Parathyroid adenoma (tissue), 2 donors: ENCODE measurements at regions not wholly inside any gene's neighbourhood (a gene's known extent, or its start where the extent isn't known, plus 50 kb on each side); places are given as distances from the start of the nearest gene placed in this dataset.

Experiments used
- H2AFZ ChIP-seq: fragments of 300-600 bp; sonication (generic); one replicate; pipeline ENCODE4 v1.7.0; 2017; ENCODE audit warnings: antibody characterized with exemption, mild to moderate bottlenecking
- H3K27ac ChIP-seq: fragments of 300-600 bp; sonication (generic); one replicate; pipeline ENCODE4 v1.7.0; 2017
- H3K27me3 ChIP-seq: fragments of 300-600 bp; sonication (generic); one replicate; pipeline ENCODE4 v1.7.0; 2017; ENCODE audit warnings: low read length; ENCODE audit not compliant: control insufficient read depth, insufficient read depth
- H3K36me3 ChIP-seq: fragments of 300-600 bp; sonication (generic); one replicate; pipeline ENCODE4 v1.7.0; 2017; ENCODE audit warnings: low read length; ENCODE audit not compliant: control insufficient read depth, insufficient read depth
- H3K4me1 ChIP-seq: fragments of 300-600 bp; sonication (generic); one replicate; pipeline ENCODE4 v1.7.0; 2017; ENCODE audit warnings: control low read depth
- H3K4me2 ChIP-seq: fragments of 300-600 bp; sonication (generic); one replicate; pipeline ENCODE4 v1.7.0; 2017; ENCODE audit warnings: low read length
- H3K4me3 ChIP-seq: fragments of 300-600 bp; sonication (generic); one replicate; pipeline ENCODE4 v1.7.0; 2017; ENCODE audit warnings: low read depth, low read length
- H3K79me2 ChIP-seq: fragments of 300-600 bp; sonication (generic); one replicate; pipeline ENCODE4 v1.7.0; 2017; ENCODE audit warnings: control low read depth
- H3K9ac ChIP-seq: fragments of 300-600 bp; sonication (generic); one replicate; pipeline ENCODE4 v1.7.0; 2017; ENCODE audit warnings: mild to moderate bottlenecking
- H3K9me3 ChIP-seq: fragments of 300-600 bp; sonication (generic); one replicate; pipeline ENCODE4 v1.7.0; 2017; ENCODE audit warnings: low read length; ENCODE audit not compliant: control insufficient read depth
- TF ChIP-seq, protein P1 (sequence below): fragments of 300-600 bp; sonication (generic); IDR thresholded peaks from one replicate; pipeline ENCODE4 v1.7.0; 2017; ENCODE audit warnings: antibody characterized with exemption, mild to moderate bottlenecking
- donor health status: primary hyperparathyroidism.

- Histone ChIP-seq H2AFZ (no peak overlapping the region), H3K9ac (no peak overlapping the region), H3K27ac (no peak overlapping the region), H3K27me3 (no peaks in the 10 kb centered on the region), H3K4me1 (no peaks in the 10 kb centered on the region), H3K4me3 (no peak overlapping the region), H3K4me2 (no peak overlapping the region), H3K79me2 (no peaks in the 10 kb centered on the region), H3K36me3 (no peaks in the 10 kb centered on the region), H3K9me3 (no peaks in the 10 kb centered on the region)
- TF ChIP-seq, protein P1, sequence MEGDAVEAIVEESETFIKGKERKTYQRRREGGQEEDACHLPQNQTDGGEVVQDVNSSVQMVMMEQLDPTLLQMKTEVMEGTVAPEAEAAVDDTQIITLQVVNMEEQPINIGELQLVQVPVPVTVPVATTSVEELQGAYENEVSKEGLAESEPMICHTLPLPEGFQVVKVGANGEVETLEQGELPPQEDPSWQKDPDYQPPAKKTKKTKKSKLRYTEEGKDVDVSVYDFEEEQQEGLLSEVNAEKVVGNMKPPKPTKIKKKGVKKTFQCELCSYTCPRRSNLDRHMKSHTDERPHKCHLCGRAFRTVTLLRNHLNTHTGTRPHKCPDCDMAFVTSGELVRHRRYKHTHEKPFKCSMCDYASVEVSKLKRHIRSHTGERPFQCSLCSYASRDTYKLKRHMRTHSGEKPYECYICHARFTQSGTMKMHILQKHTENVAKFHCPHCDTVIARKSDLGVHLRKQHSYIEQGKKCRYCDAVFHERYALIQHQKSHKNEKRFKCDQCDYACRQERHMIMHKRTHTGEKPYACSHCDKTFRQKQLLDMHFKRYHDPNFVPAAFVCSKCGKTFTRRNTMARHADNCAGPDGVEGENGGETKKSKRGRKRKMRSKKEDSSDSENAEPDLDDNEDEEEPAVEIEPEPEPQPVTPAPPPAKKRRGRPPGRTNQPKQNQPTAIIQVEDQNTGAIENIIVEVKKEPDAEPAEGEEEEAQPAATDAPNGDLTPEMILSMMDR = no peak
Observed at GRCh38 chr10:4083509-4084003, 298.5 kb upstream of the KLF6 start.

DNA sequence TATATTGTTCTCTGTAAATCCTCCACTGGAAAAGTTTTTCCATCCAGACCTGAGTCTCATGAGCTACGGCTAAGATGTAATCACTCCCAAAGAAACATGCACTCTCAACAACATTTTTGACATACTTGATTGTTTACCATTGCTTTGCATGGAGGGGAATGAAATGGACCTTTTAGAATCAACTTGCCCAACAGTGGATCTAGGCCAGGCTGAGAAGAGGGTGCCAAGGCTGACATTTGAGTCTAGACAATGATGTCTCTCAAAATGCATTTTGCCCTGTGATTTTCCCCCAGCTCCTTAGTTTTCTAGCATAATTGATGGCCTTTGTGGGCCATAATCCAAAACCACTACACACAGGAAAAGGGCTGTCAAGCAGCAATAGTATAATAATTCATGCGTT is 297.9 kb upstream of the KLF6 start:
- Histone ChIP-seq H3K4me2 (no peak overlapping the region), H3K9ac (no peak overlapping the region), H3K4me1 (no peaks in the 10 kb centered on the region), H3K27me3 (no peaks in the 10 kb centered on the region), H3K36me3 (no peaks in the 10 kb centered on the region), H3K27ac (no peak overlapping the region), H3K9me3 (no peaks in the 10 kb centered on the region), H3K79me2 (no peaks in the 10 kb centered on the region), H2AFZ (no peak overlapping the region), H3K4me3 (no peak overlapping the region)
- TF ChIP-seq, protein P1 = no peak

- Histone ChIP-seq H3K27me3 (no peaks in the 10 kb centered on the region), H3K27ac (no peak overlapping the region)
Observed at GRCh38 chr10:4081685-4082111, 296.7 kb upstream of the KLF6 start.

GRCh38 chr10:4080225-4080805 is 295.3 kb upstream of the KLF6 start:
- Histone ChIP-seq H3K27me3 (no peaks in the 10 kb centered on the region), H3K4me1 (no peaks in the 10 kb centered on the region), H3K27ac (no peak overlapping the region), H3K36me3 (no peaks in the 10 kb centered on the region), H3K9ac (no peak overlapping the region), H3K4me2 (no peak overlapping the region), H3K9me3 (no peaks in the 10 kb centered on the region), H3K4me3 (no peak overlapping the region), H3K79me2 (no peaks in the 10 kb centered on the region), H2AFZ (no peak overlapping the region)
- TF ChIP-seq, protein P1 = no peak

More at GRCh38 chr10:4081685-4082111, 296.7 kb upstream of the KLF6 start:
- Histone ChIP-seq H3K4me2 (no peak overlapping the region), H3K9ac (no peak overlapping the region), H3K79me2 (no peaks in the 10 kb centered on the region), H2AFZ (no peak overlapping the region), H3K9me3 (no peaks in the 10 kb centered on the region), H3K36me3 (no peaks in the 10 kb centered on the region), H3K4me1 (no peaks in the 10 kb centered on the region), H3K4me3 (no peak overlapping the region)
- TF ChIP-seq, protein P1 = no peak

- no peak overlapping the region for H3K9ac ChIP-seq
- H3K4me3 ChIP-seq = no peak overlapping the region
- H3K4me1 ChIP-seq = no peaks in the 10 kb centered on the region
- no peaks in the 10 kb centered on the region for H3K27me3 ChIP-seq
- H3K9me3 ChIP-seq = no peaks in the 10 kb centered on the region
- TF ChIP-seq, protein P1 = no peak
- no peak overlapping the region for H2AFZ ChIP-seq
- no peak overlapping the region for H3K27ac ChIP-seq
- no peaks in the 10 kb centered on the region for H3K36me3 ChIP-seq
- no peaks in the 10 kb centered on the region for H3K79me2 ChIP-seq
- no peak overlapping the region for H3K4me2 ChIP-seq
Observed at GRCh38 chr10:4079803-4080202, 294.8 kb upstream of the KLF6 start.
